Thoracic aorta (tissue), 2 donors: ENCODE measurements at regions not wholly inside any gene's neighbourhood (a gene's known extent, or its start where the extent isn't known, plus 50 kb on each side); places are given as distances from the start of the nearest gene placed in this dataset.
A peak's percentile ranks its signal among the peaks of the same experiment; 100 is the strongest.

Experiments
- ATAC-seq: fragments of 150-250 bp; one replicate; pipeline ENCODE4 v1.8.0; 2017; ENCODE audit warnings: low read depth; ENCODE audit not compliant: insufficient number of reproducible peaks, low FRiP score
- DNase-seq: peaks from one replicate; pipeline ENCODE4 v3.0.0-alpha.2; 2020; ENCODE audit warnings: low spot score
- H3K27ac ChIP-seq, 2 donors: fragments of 200-600 bp; sonication (generic); 1 replicate in 1 of 2; 2 replicates in 1 of 2; pipeline ENCODE4 v1.5.1; 2016; ENCODE audit warnings: mild to moderate bottlenecking in 2 of 2, moderate library complexity in 2 of 2
- H3K27me3 ChIP-seq: fragments of 200-600 bp; sonication (generic); replicated peaks from 2 replicates; pipeline ENCODE4 v1.6.0; 2016; ENCODE audit warnings: mild to moderate bottlenecking; ENCODE audit not compliant: insufficient read depth
- H3K36me3 ChIP-seq: fragments of 200-600 bp; sonication (generic); one replicate; pipeline ENCODE4 v1.5.1; 2016
- H3K4me1 ChIP-seq, 2 donors: fragments of 200-600 bp; sonication (generic); 1 replicate in 1 of 2; 2 replicates in 1 of 2; pipeline versions ENCODE4 v1.5.1 to v1.6.0; 2016; ENCODE audit warnings: low read depth in 2 of 2, mild to moderate bottlenecking in 1 of 2; ENCODE audit not compliant: control insufficient read depth in 1 of 2
- H3K4me3 ChIP-seq: fragments of 200-600 bp; sonication (generic); 2 replicates; pipeline ENCODE4 v1.5.1; 2016; ENCODE audit warnings: mild to moderate bottlenecking
- H3K9me3 ChIP-seq: fragments of 200-600 bp; sonication (generic); 2 replicates; pipeline ENCODE4 v1.5.1; 2016
- CTCF ChIP-seq: fragments of 200-600 bp; sonication (generic); IDR thresholded peaks from one replicate; pipeline ENCODE4 v1.5.1; 2019; ENCODE audit warnings: antibody characterized with exemption

- no peak overlapping the region for H3K4me3 ChIP-seq
- ATAC-seq: no peak
- H3K4me1 ChIP-seq: peaks cover 34 to 55% of the 10 kb centered on the region in 2 donors
- H3K27ac ChIP-seq: no peak overlapping the region
- no peak for DNase-seq
- no peaks in the 10 kb centered on the region for H3K27me3 ChIP-seq
- H3K36me3 ChIP-seq: no peaks in the 10 kb centered on the region
- H3K9me3 ChIP-seq: no peaks in the 10 kb centered on the region
- TF ChIP-seq CTCF: no peak
Observed at GRCh38 chr1:149846042-149846441, 53.3 kb upstream of the BOLA1 start.

- Histone ChIP-seq H3K4me1 (peaks cover 34 to 55% of the 10 kb centered on the region in 2 donors), H3K27ac (no peak overlapping the region), H3K27me3 (no peaks in the 10 kb centered on the region), H3K36me3 (no peaks in the 10 kb centered on the region), H3K9me3 (no peaks in the 10 kb centered on the region), H3K4me3 (no peak overlapping the region)
- DNase-seq (no peak), ATAC-seq (no peak)
- TF ChIP-seq CTCF: no peak
Observed at GRCh38 chr1:149846593-149847466, 52.5 kb upstream of the BOLA1 start.

GRCh38 chr1:149848340-149849110, 50.8 kb upstream of the BOLA1 start:
- no peaks in the 10 kb centered on the region for H3K36me3 ChIP-seq
- H3K9me3 ChIP-seq: no peaks in the 10 kb centered on the region
- DNase-seq (no peak), ATAC-seq (no peak)
- peaks cover 32 to 52% of the 10 kb centered on the region in 2 donors for H3K4me1 ChIP-seq
- no peak overlapping the region for H3K27ac ChIP-seq
- no peak for TF ChIP-seq CTCF
- peak overlapping the region; percentile 71 for H3K4me3 ChIP-seq
- no peaks in the 10 kb centered on the region for H3K27me3 ChIP-seq

GRCh38 chr1:149849111-149849946, 50.0 kb upstream of the BOLA1 start:
- Histone ChIP-seq H3K27me3 (no peaks in the 10 kb centered on the region), H3K4me3 (peak overlapping the region; percentile 71), H3K36me3 (no peaks in the 10 kb centered on the region), H3K9me3 (no peaks in the 10 kb centered on the region), H3K27ac (peak overlapping the region in 1 of 2 donors; percentile 80), H3K4me1 (peaks cover 24 to 44% of the 10 kb centered on the region in 2 donors)
- ATAC-seq (no peak), DNase-seq (no peak)
- no peak for TF ChIP-seq CTCF
